ENCODE measurements at regions not wholly inside any gene's neighbourhood (a gene's known extent, or its start where the extent isn't known, plus 50 kb on each side); places are given as distances from the start of the nearest gene placed in this dataset.

DNA sequence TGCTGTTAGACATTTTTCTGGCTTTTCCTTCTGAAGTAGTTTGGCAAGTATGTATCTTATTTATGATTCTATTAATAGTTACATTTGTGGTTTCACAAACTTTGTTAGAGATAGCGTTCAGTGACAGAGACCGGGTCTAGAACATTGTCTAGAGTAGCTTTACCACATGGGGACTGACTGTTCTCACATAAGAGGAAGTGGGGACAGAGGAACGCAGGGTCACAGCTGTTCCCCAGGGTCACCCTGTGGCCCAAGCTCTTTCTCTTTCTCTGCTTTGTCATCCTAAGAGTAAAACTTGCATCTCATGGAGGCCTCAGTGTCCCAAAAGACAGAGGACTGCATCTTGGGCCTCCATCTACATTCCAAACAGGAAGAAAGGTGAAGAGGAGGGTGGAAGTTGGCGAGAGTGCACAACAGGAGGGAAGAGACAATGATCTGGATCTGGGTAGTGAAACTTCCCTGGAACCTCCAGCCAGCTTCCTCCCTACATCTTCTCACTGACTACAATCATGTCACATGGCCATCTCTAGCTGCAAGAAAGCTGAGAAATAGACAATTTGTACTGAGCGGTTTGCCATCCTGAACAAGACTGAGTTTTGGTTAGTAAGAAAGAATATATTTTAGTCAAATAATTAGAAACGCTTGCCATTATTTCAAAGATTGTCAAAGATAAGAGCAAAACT, 645.8 kb upstream of the ARID1B start:
- Histone ChIP-seq H3K9me3 (no peaks in the 10 kb centered on the region), H3K27me3 (no peaks in the 10 kb centered on the region), H3K4me3 (ENCODE audit: low read depth, low read length) (no peak overlapping the region), H3K4me1 (no peaks in the 10 kb centered on the region), H3K36me3 (no peaks in the 10 kb centered on the region)
- TF ChIP-seq, protein P1, sequence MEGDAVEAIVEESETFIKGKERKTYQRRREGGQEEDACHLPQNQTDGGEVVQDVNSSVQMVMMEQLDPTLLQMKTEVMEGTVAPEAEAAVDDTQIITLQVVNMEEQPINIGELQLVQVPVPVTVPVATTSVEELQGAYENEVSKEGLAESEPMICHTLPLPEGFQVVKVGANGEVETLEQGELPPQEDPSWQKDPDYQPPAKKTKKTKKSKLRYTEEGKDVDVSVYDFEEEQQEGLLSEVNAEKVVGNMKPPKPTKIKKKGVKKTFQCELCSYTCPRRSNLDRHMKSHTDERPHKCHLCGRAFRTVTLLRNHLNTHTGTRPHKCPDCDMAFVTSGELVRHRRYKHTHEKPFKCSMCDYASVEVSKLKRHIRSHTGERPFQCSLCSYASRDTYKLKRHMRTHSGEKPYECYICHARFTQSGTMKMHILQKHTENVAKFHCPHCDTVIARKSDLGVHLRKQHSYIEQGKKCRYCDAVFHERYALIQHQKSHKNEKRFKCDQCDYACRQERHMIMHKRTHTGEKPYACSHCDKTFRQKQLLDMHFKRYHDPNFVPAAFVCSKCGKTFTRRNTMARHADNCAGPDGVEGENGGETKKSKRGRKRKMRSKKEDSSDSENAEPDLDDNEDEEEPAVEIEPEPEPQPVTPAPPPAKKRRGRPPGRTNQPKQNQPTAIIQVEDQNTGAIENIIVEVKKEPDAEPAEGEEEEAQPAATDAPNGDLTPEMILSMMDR (IDR thresholded peaks at IDR 0.05; ENCODE audit: low read depth, low read length) = no peak
- DNase-seq = no peak

DNA sequence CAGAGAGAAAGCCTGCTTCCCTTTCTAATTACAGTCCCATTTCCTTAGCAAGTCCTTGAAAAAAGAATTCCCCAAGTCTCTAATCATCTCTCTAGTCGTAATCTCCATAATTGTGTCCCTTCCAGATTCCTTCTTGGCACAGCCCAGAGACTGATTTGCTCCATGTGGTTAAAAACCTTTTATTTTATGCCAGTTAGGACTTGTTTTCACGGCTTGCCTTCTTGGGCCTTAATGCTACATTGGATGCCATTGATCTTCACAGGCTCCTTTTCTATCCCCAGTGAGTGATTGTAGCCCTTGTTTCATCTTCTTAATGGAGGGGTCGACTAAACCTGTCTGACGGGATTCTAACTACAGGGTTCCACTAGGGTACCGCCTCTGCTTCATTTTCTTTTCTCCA, 650.6 kb upstream of the ARID1B start:
- H3K27me3 ChIP-seq = no peaks in the 10 kb centered on the region
- no peak for DNase-seq
- H3K4me3 ChIP-seq (ENCODE audit: low read depth, low read length) = no peak overlapping the region
- no peaks in the 10 kb centered on the region for H3K9me3 ChIP-seq
- TF ChIP-seq, protein P1 (IDR thresholded peaks at IDR 0.05; ENCODE audit: low read depth, low read length) = no peak
- no peaks in the 10 kb centered on the region for H3K36me3 ChIP-seq
- H3K4me1 ChIP-seq = no peaks in the 10 kb centered on the region

DNA sequence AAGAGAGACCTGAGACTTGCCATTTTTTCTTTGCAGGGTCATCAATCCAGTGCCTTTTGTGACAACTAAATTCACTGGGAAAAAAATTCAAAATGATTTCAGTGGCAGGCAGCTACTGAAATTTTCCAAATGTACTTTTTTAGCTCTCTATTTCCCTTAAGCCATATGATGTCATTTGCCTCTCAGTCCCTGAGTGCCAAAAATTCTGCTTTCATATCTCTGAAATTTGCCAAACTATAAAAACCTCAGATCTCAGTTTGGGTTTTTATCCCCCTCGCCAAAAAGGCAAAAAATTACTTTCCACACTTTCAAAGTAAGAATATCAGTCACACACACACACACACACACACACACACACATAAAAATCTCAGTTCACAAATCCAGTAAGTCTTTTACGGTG, 651.3 kb upstream of the ARID1B start:
- TF ChIP-seq, protein P1 (IDR thresholded peaks at IDR 0.05; ENCODE audit: low read depth, low read length) = no peak
- H3K4me1 ChIP-seq = no peaks in the 10 kb centered on the region
- H3K9me3 ChIP-seq = no peaks in the 10 kb centered on the region
- no peak for DNase-seq
- no peaks in the 10 kb centered on the region for H3K36me3 ChIP-seq
- H3K27me3 ChIP-seq = no peaks in the 10 kb centered on the region
- H3K4me3 ChIP-seq (ENCODE audit: low read depth, low read length) = no peak overlapping the region

DNA sequence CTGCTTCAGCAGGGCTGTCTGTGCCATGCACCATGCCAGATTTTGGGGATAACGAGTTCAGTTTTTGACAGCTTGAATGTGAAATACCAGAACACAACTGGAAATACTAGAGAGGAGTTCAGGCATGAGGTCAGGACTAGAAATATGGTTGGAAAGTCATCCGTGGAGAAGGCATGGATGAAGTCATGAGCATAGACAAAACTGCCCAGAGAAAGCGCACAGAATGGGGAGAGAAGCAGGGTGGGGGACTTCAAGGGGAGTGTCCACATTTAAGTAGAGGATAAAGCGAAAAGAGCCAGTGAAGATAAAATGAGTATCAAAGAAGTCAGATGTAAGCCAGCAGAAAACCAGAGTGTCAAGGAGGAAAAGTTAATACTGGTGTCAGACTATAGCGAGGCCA, 653.4 kb upstream of the ARID1B start:
- TF ChIP-seq, protein P1 (IDR thresholded peaks at IDR 0.05; ENCODE audit: low read depth, low read length) = no peak
- Histone ChIP-seq H3K4me3 (ENCODE audit: low read depth, low read length) (no peak overlapping the region), H3K36me3 (no peaks in the 10 kb centered on the region), H3K9me3 (no peaks in the 10 kb centered on the region), H3K4me1 (no peaks in the 10 kb centered on the region), H3K27me3 (no peaks in the 10 kb centered on the region)
- no peak for DNase-seq

DNA sequence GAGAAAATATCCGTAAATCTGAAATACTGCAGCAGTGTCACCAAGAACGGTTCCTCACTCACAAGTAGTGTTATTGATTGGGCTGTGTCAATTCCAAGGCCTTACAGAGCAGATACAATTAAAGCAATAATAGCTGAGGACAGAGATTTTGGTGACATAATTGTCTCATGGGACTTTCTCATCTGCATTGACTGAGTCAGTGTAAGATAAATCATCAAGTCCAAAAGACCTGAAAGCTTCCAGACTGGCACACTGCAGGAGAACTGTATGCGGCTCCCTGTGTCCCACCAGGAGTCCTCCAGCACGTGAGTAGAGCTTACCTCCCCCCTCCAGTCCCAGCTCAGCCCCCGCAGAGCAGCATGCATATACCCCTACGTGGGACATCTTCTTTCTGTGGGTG, 655.2 kb upstream of the ARID1B start:
- no peaks in the 10 kb centered on the region for H3K9me3 ChIP-seq
- no peak for DNase-seq
- H3K4me1 ChIP-seq = no peaks in the 10 kb centered on the region
- H3K27me3 ChIP-seq = no peaks in the 10 kb centered on the region
- TF ChIP-seq, protein P1 (IDR thresholded peaks at IDR 0.05; ENCODE audit: low read depth, low read length) = no peak
- H3K36me3 ChIP-seq = no peaks in the 10 kb centered on the region
- no peak overlapping the region for H3K4me3 ChIP-seq (ENCODE audit: low read depth, low read length)

DNA sequence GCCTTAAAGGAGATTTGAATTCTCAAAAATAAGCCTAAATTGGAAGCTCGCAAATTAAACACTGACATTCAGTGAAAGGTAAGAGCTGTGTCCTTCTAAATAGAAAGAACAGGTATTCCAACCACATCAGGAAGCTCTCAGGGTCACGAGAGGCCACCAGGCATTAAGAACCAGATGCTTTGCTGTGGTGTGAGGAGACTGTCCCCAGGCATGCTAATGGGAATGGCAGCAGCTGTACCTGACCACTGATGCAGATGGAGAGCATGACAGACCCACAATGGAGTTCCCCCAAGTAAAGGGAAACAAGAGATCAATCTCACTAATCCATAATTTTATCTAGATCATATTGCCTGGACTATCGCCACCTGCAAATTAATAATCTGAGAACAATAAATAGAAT, 658.9 kb upstream of the NOX3 start:
- Histone ChIP-seq H3K36me3 (no peaks in the 10 kb centered on the region), H3K9me3 (no peaks in the 10 kb centered on the region), H3K4me3 (ENCODE audit: low read depth, low read length) (no peak overlapping the region), H3K27me3 (no peaks in the 10 kb centered on the region), H3K4me1 (no peaks in the 10 kb centered on the region; the same call in 1 of the 2 replicates)
- DNase-seq = peak; percentile 44
- TF ChIP-seq, protein P1 (IDR thresholded peaks at IDR 0.05; ENCODE audit: low read depth, low read length) = no peak

All from BE2C (cell line).